ENCODE measurements at regions not wholly inside any gene's neighbourhood (a gene's known extent, or its start where the extent isn't known, plus 50 kb on each side); places are given as distances from the start of the nearest gene placed in this dataset.

DNA sequence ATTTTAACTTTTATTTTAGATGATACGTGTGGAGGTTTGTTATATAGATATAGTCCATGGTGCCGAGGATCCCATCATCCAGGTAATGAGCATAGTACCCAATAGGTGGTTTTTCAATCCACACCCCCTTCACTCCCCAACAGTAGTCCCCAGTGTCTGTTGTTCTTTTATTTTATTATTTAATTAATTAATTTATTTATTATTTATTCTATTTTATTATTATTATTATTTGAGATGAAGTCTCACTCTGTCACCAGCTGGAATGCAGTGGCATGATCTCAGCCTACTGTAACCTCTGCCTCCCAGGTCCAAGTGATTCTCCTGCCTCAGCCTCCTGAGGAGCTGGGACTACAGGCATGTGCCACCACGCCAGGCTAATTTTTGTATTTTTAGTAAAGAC, 2086.2 kb downstream of the PCDH9 start:
- TF ChIP-seq CTCF (IDR thresholded peaks at IDR 0.05) (no peak), ZFX (IDR thresholded peaks at IDR 0.05; ENCODE audit: borderline replicate concordance) (no peak)

Data from 22Rv1 (cell line).